ENCODE measurements at regions not wholly inside any gene's neighbourhood (a gene's known extent, or its start where the extent isn't known, plus 50 kb on each side); places are given as distances from the start of the nearest gene placed in this dataset.

DNA sequence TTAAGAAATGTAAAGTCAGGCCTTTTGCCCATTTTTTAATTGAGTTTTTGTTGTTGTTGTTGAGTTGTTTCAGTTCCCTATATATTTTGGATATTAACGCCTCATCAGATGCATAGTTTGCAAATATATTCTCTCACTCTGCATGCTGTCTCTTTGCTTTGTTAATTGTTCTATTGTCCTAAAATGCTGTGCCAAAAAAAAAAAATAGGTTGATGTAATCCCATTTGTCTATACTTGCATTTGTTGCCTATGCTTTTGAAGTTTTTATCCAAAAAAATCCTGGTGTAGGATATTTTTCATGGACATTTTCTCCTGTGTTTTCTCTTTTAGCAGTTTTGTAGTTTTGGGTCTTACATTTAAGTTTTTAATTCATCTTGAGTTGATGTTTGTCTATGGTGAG lies 163.3 kb upstream of the STARD13 start:
- TF ChIP-seq, protein P1, sequence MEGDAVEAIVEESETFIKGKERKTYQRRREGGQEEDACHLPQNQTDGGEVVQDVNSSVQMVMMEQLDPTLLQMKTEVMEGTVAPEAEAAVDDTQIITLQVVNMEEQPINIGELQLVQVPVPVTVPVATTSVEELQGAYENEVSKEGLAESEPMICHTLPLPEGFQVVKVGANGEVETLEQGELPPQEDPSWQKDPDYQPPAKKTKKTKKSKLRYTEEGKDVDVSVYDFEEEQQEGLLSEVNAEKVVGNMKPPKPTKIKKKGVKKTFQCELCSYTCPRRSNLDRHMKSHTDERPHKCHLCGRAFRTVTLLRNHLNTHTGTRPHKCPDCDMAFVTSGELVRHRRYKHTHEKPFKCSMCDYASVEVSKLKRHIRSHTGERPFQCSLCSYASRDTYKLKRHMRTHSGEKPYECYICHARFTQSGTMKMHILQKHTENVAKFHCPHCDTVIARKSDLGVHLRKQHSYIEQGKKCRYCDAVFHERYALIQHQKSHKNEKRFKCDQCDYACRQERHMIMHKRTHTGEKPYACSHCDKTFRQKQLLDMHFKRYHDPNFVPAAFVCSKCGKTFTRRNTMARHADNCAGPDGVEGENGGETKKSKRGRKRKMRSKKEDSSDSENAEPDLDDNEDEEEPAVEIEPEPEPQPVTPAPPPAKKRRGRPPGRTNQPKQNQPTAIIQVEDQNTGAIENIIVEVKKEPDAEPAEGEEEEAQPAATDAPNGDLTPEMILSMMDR (IDR thresholded peaks at IDR 0.05), result no peak
- TF ChIP-seq POLR2A (IDR thresholded peaks at IDR 0.05), result no peak
